ENCODE measurements at regions not wholly inside any gene's neighbourhood (a gene's known extent, or its start where the extent isn't known, plus 50 kb on each side); places are given as distances from the start of the nearest gene placed in this dataset.

DNA sequence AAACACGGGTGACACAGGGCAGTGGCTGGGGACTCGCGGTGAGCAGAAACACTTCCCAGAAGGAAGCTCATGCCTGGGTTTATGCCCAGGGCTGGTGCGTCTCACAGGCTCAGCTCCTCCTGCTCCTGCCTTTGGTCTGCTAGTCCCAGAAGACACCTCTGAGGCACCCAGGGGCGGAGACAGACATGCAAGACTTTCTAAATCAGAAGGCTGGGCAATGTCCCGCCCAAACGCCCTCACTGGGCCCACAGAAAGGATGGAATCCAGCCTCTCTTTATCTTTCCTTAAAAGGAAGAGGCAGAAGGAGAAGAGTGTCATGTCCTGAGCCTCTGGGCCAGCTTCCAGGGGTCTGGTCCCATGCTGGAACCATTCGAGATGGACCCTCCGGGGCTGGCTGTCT lies 197.7 kb upstream of the RPL38 start:
- intact Hi-C loops (cut with DNase I): no loop called here
- H3K36me3 ChIP-seq (ENCODE audit: insufficient read depth in 1 of 2, low read depth in 1 of 2): no peaks in the 10 kb centered on the region
- ATAC-seq (no peak), DNase-seq (peak in 1 of 2 donors; percentile 32)
- no peaks in the 10 kb centered on the region for H3K9me3 ChIP-seq
- H3K4me1 ChIP-seq: no peaks in the 10 kb centered on the region
- H3K4me3 ChIP-seq: no peak overlapping the region
- no peak overlapping the region for H3K27ac ChIP-seq
- H3K27me3 ChIP-seq (ENCODE audit: insufficient read depth in 3 of 3, low read length in 2 of 3): peaks cover 0 to 24% (median 0%) of the 10 kb centered on the region in 3 donors
- TF ChIP-seq, protein P1, sequence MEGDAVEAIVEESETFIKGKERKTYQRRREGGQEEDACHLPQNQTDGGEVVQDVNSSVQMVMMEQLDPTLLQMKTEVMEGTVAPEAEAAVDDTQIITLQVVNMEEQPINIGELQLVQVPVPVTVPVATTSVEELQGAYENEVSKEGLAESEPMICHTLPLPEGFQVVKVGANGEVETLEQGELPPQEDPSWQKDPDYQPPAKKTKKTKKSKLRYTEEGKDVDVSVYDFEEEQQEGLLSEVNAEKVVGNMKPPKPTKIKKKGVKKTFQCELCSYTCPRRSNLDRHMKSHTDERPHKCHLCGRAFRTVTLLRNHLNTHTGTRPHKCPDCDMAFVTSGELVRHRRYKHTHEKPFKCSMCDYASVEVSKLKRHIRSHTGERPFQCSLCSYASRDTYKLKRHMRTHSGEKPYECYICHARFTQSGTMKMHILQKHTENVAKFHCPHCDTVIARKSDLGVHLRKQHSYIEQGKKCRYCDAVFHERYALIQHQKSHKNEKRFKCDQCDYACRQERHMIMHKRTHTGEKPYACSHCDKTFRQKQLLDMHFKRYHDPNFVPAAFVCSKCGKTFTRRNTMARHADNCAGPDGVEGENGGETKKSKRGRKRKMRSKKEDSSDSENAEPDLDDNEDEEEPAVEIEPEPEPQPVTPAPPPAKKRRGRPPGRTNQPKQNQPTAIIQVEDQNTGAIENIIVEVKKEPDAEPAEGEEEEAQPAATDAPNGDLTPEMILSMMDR (IDR thresholded peaks at IDR 0.05): no peak
- WGBS, 3 donors: 56 to 61% (median 60%) methylated on average over 9 of the region's 9 CpGs

DNA sequence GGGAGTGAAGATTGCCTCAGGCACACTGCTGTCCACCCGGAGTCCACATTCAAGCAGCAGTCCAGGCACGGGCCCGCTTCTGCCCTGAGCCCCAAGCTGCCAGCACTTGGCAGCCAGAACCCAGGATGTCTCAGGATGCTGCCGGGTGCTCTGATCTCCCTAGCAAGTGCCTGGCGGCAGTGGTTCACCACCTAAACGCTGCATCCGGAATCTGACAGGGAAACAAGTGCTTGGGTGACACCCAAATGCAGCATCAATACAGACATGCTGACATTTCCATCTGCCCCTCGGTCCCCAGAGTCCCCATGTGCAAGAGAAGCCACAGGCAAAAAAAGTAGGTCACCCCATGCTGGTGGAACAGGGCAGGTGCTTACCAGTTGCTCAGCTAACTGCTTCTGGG lies 197.1 kb upstream of the RPL38 start:
- no peak for ATAC-seq
- Histone ChIP-seq H3K4me3 (no peak overlapping the region), H3K4me1 (no peaks in the 10 kb centered on the region), H3K36me3 (ENCODE audit: insufficient read depth in 1 of 2, low read depth in 1 of 2) (no peaks in the 10 kb centered on the region), H3K9me3 (no peaks in the 10 kb centered on the region), H3K27me3 (ENCODE audit: insufficient read depth in 3 of 3, low read length in 2 of 3) (peaks cover 0 to 24% (median 0%) of the 10 kb centered on the region in 3 donors), H3K27ac (no peak overlapping the region)
- intact Hi-C loops (cut with DNase I): no loop called here
- TF ChIP-seq, protein P1 (IDR thresholded peaks at IDR 0.05): no peak
- 67 to 75% (median 70%) methylated on average over 8 of the region's 8 CpGs for WGBS, 3 donors
- DNase-seq: no peak

GRCh38 chr17:74008196-74008595 lies 195.3 kb upstream of the RPL38 start:
- Histone ChIP-seq H3K4me3 (no peak overlapping the region), H3K36me3 (ENCODE audit: insufficient read depth in 1 of 2, low read depth in 1 of 2) (no peaks in the 10 kb centered on the region), H3K27ac (no peak overlapping the region), H3K4me1 (no peaks in the 10 kb centered on the region), H3K27me3 (ENCODE audit: insufficient read depth in 3 of 3, low read length in 2 of 3) (peaks cover 0 to 24% (median 1%) of the 10 kb centered on the region in 3 donors), H3K9me3 (no peaks in the 10 kb centered on the region)
- TF ChIP-seq, protein P1 (IDR thresholded peaks at IDR 0.05): no peak
- DNase-seq (no peak), ATAC-seq (no peak)
- intact Hi-C loops (cut with DNase I): no loop called here
- 28 to 49% (median 37%) methylated on average over 10 of the region's 10 CpGs for WGBS, 3 donors

DNA sequence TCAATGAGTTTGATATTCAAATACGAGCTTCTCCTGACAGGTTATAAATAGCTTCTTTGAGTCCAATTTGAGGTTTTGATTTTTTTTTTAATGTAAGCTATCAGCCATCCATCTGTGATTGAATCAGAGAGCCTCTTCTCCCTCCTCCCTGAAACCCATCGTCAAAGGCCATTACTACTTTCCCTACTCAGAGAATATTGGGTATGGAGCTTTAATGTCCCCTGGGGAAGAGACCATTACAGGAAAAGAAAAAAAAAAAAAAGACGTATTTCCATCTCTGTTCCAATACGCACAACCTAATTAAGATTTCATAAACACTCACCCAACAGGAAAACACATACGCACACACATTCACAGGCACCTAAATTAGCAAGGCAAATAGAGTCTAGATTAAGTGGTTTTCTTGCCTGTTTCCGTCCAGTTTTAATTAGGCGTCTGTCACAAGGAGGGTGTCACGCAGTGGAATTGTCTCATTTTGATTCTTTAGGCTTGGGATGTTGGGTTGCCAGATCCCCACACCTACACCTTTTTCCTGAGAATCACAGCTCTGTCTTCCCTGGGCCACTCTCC lies 194.3 kb upstream of the RPL38 start:
- no peak overlapping the region for H3K27ac ChIP-seq
- no peaks in the 10 kb centered on the region for H3K36me3 ChIP-seq (ENCODE audit: insufficient read depth in 1 of 2, low read depth in 1 of 2)
- no peaks in the 10 kb centered on the region for H3K4me1 ChIP-seq
- DNase-seq: no peak
- TF ChIP-seq, protein P1 (IDR thresholded peaks at IDR 0.05): no peak
- WGBS, 3 donors: 66 to 70% (median 66%) methylated on average over 8 of the region's 8 CpGs
- no peak for ATAC-seq
- H3K4me3 ChIP-seq: no peak overlapping the region
- intact Hi-C loops (cut with DNase I): no loop called here
- no peaks in the 10 kb centered on the region for H3K9me3 ChIP-seq
- H3K27me3 ChIP-seq (ENCODE audit: insufficient read depth in 3 of 3, low read length in 2 of 3): peaks cover 0 to 24% (median 1%) of the 10 kb centered on the region in 3 donors

GRCh38 chr17:74010903-74011302 lies 192.6 kb upstream of the RPL38 start:
- peaks cover 0 to 24% (median 3%) of the 10 kb centered on the region in 3 donors for H3K27me3 ChIP-seq (ENCODE audit: insufficient read depth in 3 of 3, low read length in 2 of 3)

More at GRCh38 chr17:74010903-74011302, 192.6 kb upstream of the RPL38 start:
- Histone ChIP-seq H3K9me3 (no peaks in the 10 kb centered on the region), H3K4me3 (no peak overlapping the region), H3K36me3 (ENCODE audit: insufficient read depth in 1 of 2, low read depth in 1 of 2) (no peaks in the 10 kb centered on the region), H3K27ac (no peak overlapping the region), H3K4me1 (no peaks in the 10 kb centered on the region)
- TF ChIP-seq, protein P1 (IDR thresholded peaks at IDR 0.05): no peak
- DNase-seq: no peak
- no peak for ATAC-seq
- WGBS, 3 donors: 72 to 76% (median 74%) methylated on average over 10 of the region's 10 CpGs
- intact Hi-C loops (cut with DNase I): no loop called here

Data from psoas muscle (tissue), 7 donors.